ENCODE measurements at regions not wholly inside any gene's neighbourhood (a gene's known extent, or its start where the extent isn't known, plus 50 kb on each side); places are given as distances from the start of the nearest gene placed in this dataset.

DNA sequence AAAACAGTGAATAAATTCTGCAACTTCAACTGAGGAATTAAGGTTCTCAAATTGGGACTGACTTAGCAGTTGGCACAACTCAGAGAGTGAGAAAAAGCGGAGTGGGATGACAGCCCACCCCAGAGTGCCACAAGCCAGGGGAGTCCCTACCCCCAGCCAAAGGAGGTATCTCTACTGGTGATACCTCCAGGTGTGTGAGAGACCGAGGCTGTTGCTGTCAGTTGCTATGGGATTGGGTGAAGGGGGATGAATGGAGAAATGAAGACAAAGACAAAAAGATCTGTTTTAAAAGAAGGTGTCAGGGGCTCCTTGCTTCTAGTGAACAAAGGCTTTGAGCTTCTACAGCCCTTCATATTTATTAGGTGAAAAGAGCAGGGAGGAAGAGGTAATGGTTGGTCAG lies 71.4 kb upstream of the UGT2B10 start:
- Histone ChIP-seq H3K9me3 (ENCODE audit: low read length) (no peaks in the 10 kb centered on the region), H3K9me2 (ENCODE audit: insufficient read depth, low read length) (no peaks in the 10 kb centered on the region), H3K79me2 (ENCODE audit: insufficient read depth, low read depth, low read length) (no peaks in the 10 kb centered on the region), H3K4me2 (ENCODE audit: low read length) (no peak overlapping the region), H3K36me3 (ENCODE audit: insufficient read depth, low read length) (no peaks in the 10 kb centered on the region), H3K27ac (ENCODE audit: low read depth, low read length, poor library complexity, severe bottlenecking) (no peak overlapping the region), H4K20me1 (ENCODE audit: insufficient read depth, low read length) (no peaks in the 10 kb centered on the region), H2AFZ (ENCODE audit: low read length) (no peak overlapping the region), H3K4me1 (ENCODE audit: insufficient read depth, low read length, poor library complexity, severe bottlenecking) (no peaks in the 10 kb centered on the region), H3K4me3 (ENCODE audit: low read depth, low read length, poor library complexity, severe bottlenecking) (no peak overlapping the region)
- BruUV-seq (replicated peaks), result no TSS peak
- POLR2A ChIA-PET, result no interaction called here
- no peak for DNase-seq (ENCODE audit: low spot score)
- CTCF ChIA-PET (ENCODE audit: unreplicated experiment), result no interaction called here
- TF ChIP-seq EZH2phosphoT487 (IDR thresholded peaks at IDR 0.05; ENCODE audit: borderline replicate concordance, low read depth, low read length), result no peak
- TF ChIP-seq, protein P1, sequence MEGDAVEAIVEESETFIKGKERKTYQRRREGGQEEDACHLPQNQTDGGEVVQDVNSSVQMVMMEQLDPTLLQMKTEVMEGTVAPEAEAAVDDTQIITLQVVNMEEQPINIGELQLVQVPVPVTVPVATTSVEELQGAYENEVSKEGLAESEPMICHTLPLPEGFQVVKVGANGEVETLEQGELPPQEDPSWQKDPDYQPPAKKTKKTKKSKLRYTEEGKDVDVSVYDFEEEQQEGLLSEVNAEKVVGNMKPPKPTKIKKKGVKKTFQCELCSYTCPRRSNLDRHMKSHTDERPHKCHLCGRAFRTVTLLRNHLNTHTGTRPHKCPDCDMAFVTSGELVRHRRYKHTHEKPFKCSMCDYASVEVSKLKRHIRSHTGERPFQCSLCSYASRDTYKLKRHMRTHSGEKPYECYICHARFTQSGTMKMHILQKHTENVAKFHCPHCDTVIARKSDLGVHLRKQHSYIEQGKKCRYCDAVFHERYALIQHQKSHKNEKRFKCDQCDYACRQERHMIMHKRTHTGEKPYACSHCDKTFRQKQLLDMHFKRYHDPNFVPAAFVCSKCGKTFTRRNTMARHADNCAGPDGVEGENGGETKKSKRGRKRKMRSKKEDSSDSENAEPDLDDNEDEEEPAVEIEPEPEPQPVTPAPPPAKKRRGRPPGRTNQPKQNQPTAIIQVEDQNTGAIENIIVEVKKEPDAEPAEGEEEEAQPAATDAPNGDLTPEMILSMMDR (conservative IDR thresholded peaks at IDR 0.05; ENCODE audit: low read length), result no peak
- intact Hi-C loops (cut with micrococcal nuclease; ENCODE audit: unreplicated experiment), result no loop called here

DNA sequence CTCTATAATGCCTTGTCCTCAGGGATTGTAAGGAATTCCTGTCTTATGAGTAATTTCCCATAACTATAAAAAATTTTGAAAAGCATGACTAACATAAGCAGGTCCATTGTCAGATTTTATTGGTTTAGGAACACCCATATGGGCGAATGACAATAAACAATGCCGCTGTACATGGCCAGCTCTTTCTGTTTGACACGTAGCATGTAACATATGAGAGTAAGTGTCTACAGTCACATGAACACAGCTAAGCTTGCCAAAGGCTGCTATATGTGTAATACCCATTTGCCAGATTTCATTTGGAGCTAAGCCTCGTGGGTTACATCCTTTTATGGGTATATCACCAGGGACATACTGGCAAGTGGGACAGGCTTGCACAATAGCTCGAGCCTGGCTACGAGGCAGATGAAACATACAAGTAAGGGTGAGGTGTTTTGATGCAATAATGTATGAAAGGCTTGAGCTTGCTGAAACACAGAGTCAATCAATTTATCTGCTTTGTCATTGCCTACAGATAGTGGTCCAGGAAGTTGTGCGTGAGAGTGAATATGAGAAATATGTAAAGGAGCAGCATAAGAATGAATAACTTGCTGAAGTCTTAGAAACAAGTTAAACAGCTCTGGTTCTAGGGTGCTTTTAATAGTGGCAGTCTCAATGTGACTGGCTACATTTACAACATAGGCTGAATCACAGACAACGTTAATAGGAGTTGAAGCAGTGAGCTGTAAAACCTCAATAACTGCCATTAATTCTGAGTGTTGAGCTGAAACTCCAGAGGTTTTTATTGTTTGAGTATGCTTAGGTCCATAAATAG lies 67.4 kb upstream of the UGT2B10 start:
- Histone ChIP-seq H3K27ac (ENCODE audit: low read depth, low read length, poor library complexity, severe bottlenecking) (no peak overlapping the region), H3K4me1 (ENCODE audit: insufficient read depth, low read length, poor library complexity, severe bottlenecking) (no peaks in the 10 kb centered on the region), H3K4me3 (ENCODE audit: low read depth, low read length, poor library complexity, severe bottlenecking) (no peak overlapping the region), H3K9me2 (ENCODE audit: insufficient read depth, low read length) (no peaks in the 10 kb centered on the region), H3K9me3 (ENCODE audit: low read length) (no peaks in the 10 kb centered on the region), H3K36me3 (ENCODE audit: insufficient read depth, low read length) (no peaks in the 10 kb centered on the region), H2AFZ (ENCODE audit: low read length) (no peak overlapping the region), H3K79me2 (ENCODE audit: insufficient read depth, low read depth, low read length) (no peaks in the 10 kb centered on the region), H4K20me1 (ENCODE audit: insufficient read depth, low read length) (no peaks in the 10 kb centered on the region), H3K4me2 (ENCODE audit: low read length) (no peak overlapping the region)
- ChIA-PET CTCF (ENCODE audit: unreplicated experiment) (no interaction called here), POLR2A (interaction anchor here (0.5 kb wide), 1 partner anchor 8 kb away, joined by 3 read pairs; no protein-coding TSS in a partner anchor)
- TF ChIP-seq, protein P1 (conservative IDR thresholded peaks at IDR 0.05; ENCODE audit: low read length), result no peak
- TF ChIP-seq EZH2phosphoT487 (IDR thresholded peaks at IDR 0.05; ENCODE audit: borderline replicate concordance, low read depth, low read length), result no peak
- no TSS peak for BruUV-seq (replicated peaks)
- no peak for DNase-seq (ENCODE audit: low spot score)
- intact Hi-C loops (cut with micrococcal nuclease; ENCODE audit: unreplicated experiment), result no loop called here

DNA sequence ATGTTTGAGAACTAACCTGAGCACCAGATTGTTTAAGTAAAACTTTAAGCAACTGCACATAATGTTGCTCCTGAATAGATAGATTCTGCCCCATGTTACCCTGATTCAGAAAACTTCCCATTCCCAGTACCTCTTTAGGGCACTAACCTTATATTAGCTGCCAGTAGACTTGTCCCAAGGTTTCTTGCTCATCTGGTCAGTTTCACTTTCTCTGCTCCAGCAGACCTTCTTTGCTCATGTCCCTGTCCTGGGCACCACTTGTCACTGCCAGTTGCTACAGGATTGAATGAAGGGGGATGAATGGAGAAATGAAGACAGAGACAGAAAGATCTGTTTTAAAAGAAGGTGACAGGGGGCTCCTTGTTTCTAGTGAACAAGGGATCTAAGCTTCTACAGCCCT lies 65.2 kb upstream of the UGT2B10 start:
- no TSS peak for BruUV-seq (replicated peaks)
- H3K27ac ChIP-seq (ENCODE audit: low read depth, low read length, poor library complexity, severe bottlenecking), result no peak overlapping the region
- no peaks in the 10 kb centered on the region for H3K9me2 ChIP-seq (ENCODE audit: insufficient read depth, low read length)
- no peaks in the 10 kb centered on the region for H3K36me3 ChIP-seq (ENCODE audit: insufficient read depth, low read length)
- intact Hi-C loops (cut with micrococcal nuclease; ENCODE audit: unreplicated experiment), result no loop called here
- no peaks in the 10 kb centered on the region for H4K20me1 ChIP-seq (ENCODE audit: insufficient read depth, low read length)
- POLR2A ChIA-PET, result no interaction called here
- H3K4me2 ChIP-seq (ENCODE audit: low read length), result no peak overlapping the region
- H3K9me3 ChIP-seq (ENCODE audit: low read length), result no peaks in the 10 kb centered on the region
- TF ChIP-seq EZH2phosphoT487 (IDR thresholded peaks at IDR 0.05; ENCODE audit: borderline replicate concordance, low read depth, low read length), result no peak
- TF ChIP-seq, protein P1 (conservative IDR thresholded peaks at IDR 0.05; ENCODE audit: low read length), result no peak
- H2AFZ ChIP-seq (ENCODE audit: low read length), result no peak overlapping the region
- H3K4me1 ChIP-seq (ENCODE audit: insufficient read depth, low read length, poor library complexity, severe bottlenecking), result no peaks in the 10 kb centered on the region
- CTCF ChIA-PET (ENCODE audit: unreplicated experiment), result no interaction called here
- H3K4me3 ChIP-seq (ENCODE audit: low read depth, low read length, poor library complexity, severe bottlenecking), result no peak overlapping the region
- H3K79me2 ChIP-seq (ENCODE audit: insufficient read depth, low read depth, low read length), result no peaks in the 10 kb centered on the region
- no peak for DNase-seq (ENCODE audit: low spot score)
